Left ventricle myocardium inferior (tissue), 1 donor: ENCODE measurements at regions not wholly inside any gene's neighbourhood (a gene's known extent, or its start where the extent isn't known, plus 50 kb on each side); places are given as distances from the start of the nearest gene placed in this dataset.

ENCODE experiments used
- DNase-seq: peaks from one replicate; pipeline ENCODE4 v3.0.0-alpha.2; 2020
- H3K27ac ChIP-seq: fragments of 200-600 bp; replicated peaks from 2 replicates; pipeline ENCODE4 v1.8.0; 2021
- H3K27me3 ChIP-seq: fragments of 200-600 bp; 2 replicates; pipeline ENCODE4 v1.8.0; 2021; ENCODE audit warnings: low read depth
- H3K36me3 ChIP-seq: fragments of 200-600 bp; 2 replicates; pipeline ENCODE4 v1.8.0; 2021
- H3K4me1 ChIP-seq: fragments of 200-600 bp; 2 replicates; pipeline ENCODE4 v1.8.0; 2021
- H3K4me3 ChIP-seq: fragments of 200-600 bp; 2 replicates; pipeline ENCODE4 v1.8.0; 2021; ENCODE audit warnings: mild to moderate bottlenecking, moderate library complexity
- H3K9me3 ChIP-seq: fragments of 200-600 bp; replicated peaks from 2 replicates; pipeline ENCODE4 v1.8.0; 2021
- CTCF ChIP-seq: fragments of 200-600 bp; IDR thresholded peaks from 2 replicates; pipeline ENCODE4 v1.8.0; 2021; ENCODE audit warnings: antibody characterized with exemption, mild to moderate bottlenecking, borderline replicate concordance
- intact Hi-C: fragments of 100-400 bp; cut with micrococcal nuclease; formaldehyde crosslinking; loops from one replicate; pipeline ENCODE4 v1.11.0; 2022
- donor health status: DM: no; HTN: yes; CAD: no; lungs with severe emphysema.

- Histone ChIP-seq H3K4me3 (no peak overlapping the region), H3K9me3 (no peaks in the 10 kb centered on the region), H3K27ac (no peak overlapping the region), H3K4me1 (no peaks in the 10 kb centered on the region), H3K27me3 (no peaks in the 10 kb centered on the region), H3K36me3 (no peaks in the 10 kb centered on the region)
- TF ChIP-seq CTCF: no peak
- DNase-seq: no peak
- intact Hi-C loops: no loop called here
These were observed 369.6 kb downstream of the CYLC2 start for GRCh38 chr9:103364753-103365152.

GRCh38 chr9:103371152-103371551, 376.0 kb downstream of the CYLC2 start:
- Histone ChIP-seq H3K9me3 (no peaks in the 10 kb centered on the region), H3K27ac (no peak overlapping the region), H3K36me3 (no peaks in the 10 kb centered on the region), H3K4me3 (no peak overlapping the region), H3K4me1 (no peaks in the 10 kb centered on the region), H3K27me3 (no peaks in the 10 kb centered on the region)
- intact Hi-C loops: no loop called here
- DNase-seq: no peak
- TF ChIP-seq CTCF: no peak

DNA sequence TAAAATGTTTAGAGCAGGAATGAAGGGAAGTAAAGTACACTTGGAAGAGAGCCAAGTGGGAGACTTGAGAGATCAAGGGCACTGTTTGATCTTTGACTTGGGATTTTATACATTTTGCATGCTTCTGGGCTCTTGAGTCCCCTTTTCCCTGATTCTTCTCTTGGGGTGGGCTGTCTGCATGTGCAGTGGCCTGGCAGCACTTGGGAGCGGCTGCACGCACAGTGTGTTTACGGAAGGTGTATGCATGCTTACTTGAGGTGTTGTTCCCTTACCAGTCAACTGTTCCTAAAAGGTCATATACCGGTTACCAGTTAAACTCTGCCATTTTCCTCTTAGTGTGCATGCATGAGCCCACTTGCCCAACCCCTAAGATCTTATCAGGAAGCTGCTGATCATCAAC, 377.7 kb downstream of the CYLC2 start:
- Histone ChIP-seq H3K36me3 (no peaks in the 10 kb centered on the region), H3K4me3 (no peak overlapping the region), H3K27ac (no peak overlapping the region), H3K9me3 (no peaks in the 10 kb centered on the region), H3K4me1 (no peaks in the 10 kb centered on the region), H3K27me3 (no peaks in the 10 kb centered on the region)
- intact Hi-C loops: no loop called here
- no peak for TF ChIP-seq CTCF
- no peak for DNase-seq

GRCh38 chr9:103377667-103378066, 382.5 kb downstream of the CYLC2 start:
- H3K9me3 ChIP-seq: no peaks in the 10 kb centered on the region
- TF ChIP-seq CTCF: no peak

DNA sequence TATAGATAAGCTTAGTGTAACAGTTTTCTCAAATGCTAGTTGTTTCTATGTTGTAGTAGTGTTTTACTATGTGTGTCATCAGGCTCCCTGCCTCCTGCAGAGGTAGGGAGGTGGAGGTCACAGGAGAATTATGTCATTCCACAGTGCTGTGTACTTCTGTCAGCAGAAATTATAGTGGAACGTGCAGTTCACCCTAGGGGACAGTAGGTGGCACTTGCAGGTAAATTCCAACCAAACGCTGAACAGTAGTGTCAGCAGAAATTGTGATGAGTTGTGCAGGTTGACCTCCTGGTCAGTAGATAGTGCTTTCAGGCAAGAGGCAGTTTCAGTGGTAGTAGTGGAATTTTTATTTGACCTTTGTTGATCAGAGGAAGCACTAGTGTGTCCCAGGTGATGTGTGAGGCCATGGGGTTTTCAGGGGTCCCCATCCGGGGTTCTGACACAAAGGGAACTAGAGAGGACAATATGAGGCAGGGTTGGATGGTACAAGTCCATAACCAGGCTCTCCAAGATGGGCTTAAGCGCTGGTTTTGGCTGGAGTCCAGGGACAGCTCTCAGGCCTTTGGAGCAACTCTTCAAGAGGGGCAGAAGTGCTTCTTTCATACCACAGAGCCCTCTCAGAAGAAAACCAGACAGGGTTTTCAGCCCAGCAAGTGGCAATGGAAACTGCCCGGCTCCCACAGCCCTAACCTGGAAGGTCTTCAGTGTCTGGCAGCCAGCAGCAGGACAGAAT, 402.9 kb downstream of the CYLC2 start:
- H3K36me3 ChIP-seq: no peaks in the 10 kb centered on the region
- intact Hi-C loops: no loop called here
- no peaks in the 10 kb centered on the region for H3K27me3 ChIP-seq
- no peak overlapping the region for H3K27ac ChIP-seq
- TF ChIP-seq CTCF: peak; percentile 67
- no peaks in the 10 kb centered on the region for H3K4me1 ChIP-seq
- DNase-seq: no peak
- H3K9me3 ChIP-seq: no peaks in the 10 kb centered on the region
- H3K4me3 ChIP-seq: no peak overlapping the region

More at GRCh38 chr9:103377667-103378066, 382.5 kb downstream of the CYLC2 start:
- intact Hi-C loops: no loop called here
- DNase-seq: no peak
- H3K27me3 ChIP-seq: no peaks in the 10 kb centered on the region
- no peaks in the 10 kb centered on the region for H3K36me3 ChIP-seq
- H3K27ac ChIP-seq: no peak overlapping the region
- no peaks in the 10 kb centered on the region for H3K4me1 ChIP-seq
- H3K4me3 ChIP-seq: no peak overlapping the region
